ENCODE measurements at regions not wholly inside any gene's neighbourhood (a gene's known extent, or its start where the extent isn't known, plus 50 kb on each side); places are given as distances from the start of the nearest gene placed in this dataset.
A peak's percentile ranks its signal among the peaks of the same experiment; 100 is the strongest.

DNA sequence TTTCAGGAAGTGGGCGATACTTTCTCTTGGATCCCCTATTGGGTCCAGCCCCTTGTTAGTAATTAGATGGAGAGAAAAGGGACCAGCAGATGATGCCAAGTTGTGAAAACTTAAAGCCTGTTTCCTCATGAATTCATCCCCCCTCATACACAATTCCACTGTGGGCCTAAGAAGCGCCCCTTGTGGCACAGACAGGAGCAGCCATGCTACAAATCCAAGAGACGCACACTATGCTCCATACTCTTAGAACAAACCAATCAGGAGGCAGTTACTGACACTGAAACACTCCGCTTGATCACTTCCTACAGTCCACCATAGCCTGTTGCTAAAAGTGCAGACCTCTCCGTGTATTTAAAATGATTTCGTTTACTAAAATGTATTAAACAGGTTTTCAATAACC lies 111.3 kb upstream of the ARRDC4 start:
- H3K4me3 ChIP-seq = no peak overlapping the region
- H3K27ac ChIP-seq = no peak overlapping the region
- DNase-seq (ENCODE audit: low read depth in 1 of 2, low spot score in 1 of 2) = no peak
- TF ChIP-seq, protein P1, sequence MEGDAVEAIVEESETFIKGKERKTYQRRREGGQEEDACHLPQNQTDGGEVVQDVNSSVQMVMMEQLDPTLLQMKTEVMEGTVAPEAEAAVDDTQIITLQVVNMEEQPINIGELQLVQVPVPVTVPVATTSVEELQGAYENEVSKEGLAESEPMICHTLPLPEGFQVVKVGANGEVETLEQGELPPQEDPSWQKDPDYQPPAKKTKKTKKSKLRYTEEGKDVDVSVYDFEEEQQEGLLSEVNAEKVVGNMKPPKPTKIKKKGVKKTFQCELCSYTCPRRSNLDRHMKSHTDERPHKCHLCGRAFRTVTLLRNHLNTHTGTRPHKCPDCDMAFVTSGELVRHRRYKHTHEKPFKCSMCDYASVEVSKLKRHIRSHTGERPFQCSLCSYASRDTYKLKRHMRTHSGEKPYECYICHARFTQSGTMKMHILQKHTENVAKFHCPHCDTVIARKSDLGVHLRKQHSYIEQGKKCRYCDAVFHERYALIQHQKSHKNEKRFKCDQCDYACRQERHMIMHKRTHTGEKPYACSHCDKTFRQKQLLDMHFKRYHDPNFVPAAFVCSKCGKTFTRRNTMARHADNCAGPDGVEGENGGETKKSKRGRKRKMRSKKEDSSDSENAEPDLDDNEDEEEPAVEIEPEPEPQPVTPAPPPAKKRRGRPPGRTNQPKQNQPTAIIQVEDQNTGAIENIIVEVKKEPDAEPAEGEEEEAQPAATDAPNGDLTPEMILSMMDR (IDR thresholded peaks at IDR 0.05; ENCODE audit: low read depth, low read length) = no peak
- no peaks in the 10 kb centered on the region for H3K4me1 ChIP-seq (ENCODE audit: low read depth)
- H3K36me3 ChIP-seq = no peaks in the 10 kb centered on the region
- H3K9me3 ChIP-seq (ENCODE audit: low read depth) = no peaks in the 10 kb centered on the region
- H3K27me3 ChIP-seq = no peaks in the 10 kb centered on the region

DNA sequence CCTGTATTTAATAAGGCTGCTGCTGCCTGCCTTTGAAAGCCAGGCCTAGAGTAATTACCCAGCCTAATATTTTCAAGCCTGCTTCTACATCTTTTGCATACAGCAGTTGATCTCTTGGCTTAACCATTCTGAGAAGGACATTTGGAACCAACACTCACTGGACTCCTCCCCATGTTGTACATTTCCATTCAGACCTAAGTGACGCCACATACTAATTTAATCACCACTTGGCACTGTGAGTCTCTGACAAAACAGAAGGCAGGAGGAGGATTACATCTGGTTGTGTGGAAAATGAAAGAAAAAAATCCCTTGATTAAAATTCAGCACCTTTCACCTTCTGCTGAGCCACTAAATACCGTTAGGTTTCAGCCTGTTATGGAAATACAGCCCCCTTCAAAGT lies 102.2 kb upstream of the ARRDC4 start:
- no peaks in the 10 kb centered on the region for H3K36me3 ChIP-seq
- H3K27ac ChIP-seq = no peak overlapping the region
- H3K4me1 ChIP-seq (ENCODE audit: low read depth) = no peaks in the 10 kb centered on the region
- no peaks in the 10 kb centered on the region for H3K27me3 ChIP-seq
- H3K9me3 ChIP-seq (ENCODE audit: low read depth) = no peaks in the 10 kb centered on the region
- DNase-seq (ENCODE audit: low read depth in 1 of 2, low spot score in 1 of 2) = no peak
- H3K4me3 ChIP-seq = no peak overlapping the region
- TF ChIP-seq, protein P1 (IDR thresholded peaks at IDR 0.05; ENCODE audit: low read depth, low read length) = no peak

DNA sequence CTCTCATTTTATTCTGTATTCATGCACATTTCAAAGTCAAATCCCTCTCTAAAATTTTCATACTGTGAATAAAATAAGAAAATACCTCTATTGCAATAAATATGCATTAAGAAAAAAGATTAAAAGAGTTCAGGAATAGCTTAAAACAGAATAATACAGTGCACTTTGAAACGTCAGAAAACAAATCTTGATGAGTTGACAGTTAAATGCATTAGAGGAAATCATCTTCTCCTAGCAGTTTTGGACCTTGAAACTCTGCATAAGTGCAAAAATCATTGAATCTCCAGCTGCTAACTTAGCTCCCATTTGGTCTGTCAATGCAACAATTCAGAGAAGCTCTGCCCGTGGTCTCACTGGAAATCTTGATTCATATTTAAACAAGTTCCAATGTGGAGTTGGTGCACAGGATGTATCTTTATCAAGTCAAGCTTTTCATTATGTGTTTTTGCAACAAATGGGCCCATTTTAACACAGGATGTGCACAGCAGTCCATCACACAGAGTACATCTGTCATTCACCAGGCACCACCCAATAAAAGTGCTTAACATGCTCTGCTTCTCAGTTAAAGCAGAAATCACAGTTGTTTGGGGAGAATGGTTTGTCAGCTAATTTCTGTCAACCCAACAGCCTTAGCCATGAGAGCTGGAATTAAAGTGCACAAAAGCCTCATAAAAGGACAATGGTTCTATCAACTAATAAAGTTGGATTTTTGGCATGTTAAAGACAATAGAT lies 98.8 kb upstream of the ARRDC4 start:
- Histone ChIP-seq H3K4me3 (no peak overlapping the region), H3K4me1 (ENCODE audit: low read depth) (no peaks in the 10 kb centered on the region), H3K9me3 (ENCODE audit: low read depth) (no peaks in the 10 kb centered on the region), H3K27me3 (no peaks in the 10 kb centered on the region), H3K27ac (no peak overlapping the region), H3K36me3 (no peaks in the 10 kb centered on the region)
- no peak for DNase-seq (ENCODE audit: low read depth in 1 of 2, low spot score in 1 of 2)
- TF ChIP-seq, protein P1 (IDR thresholded peaks at IDR 0.05; ENCODE audit: low read depth, low read length) = no peak

DNA sequence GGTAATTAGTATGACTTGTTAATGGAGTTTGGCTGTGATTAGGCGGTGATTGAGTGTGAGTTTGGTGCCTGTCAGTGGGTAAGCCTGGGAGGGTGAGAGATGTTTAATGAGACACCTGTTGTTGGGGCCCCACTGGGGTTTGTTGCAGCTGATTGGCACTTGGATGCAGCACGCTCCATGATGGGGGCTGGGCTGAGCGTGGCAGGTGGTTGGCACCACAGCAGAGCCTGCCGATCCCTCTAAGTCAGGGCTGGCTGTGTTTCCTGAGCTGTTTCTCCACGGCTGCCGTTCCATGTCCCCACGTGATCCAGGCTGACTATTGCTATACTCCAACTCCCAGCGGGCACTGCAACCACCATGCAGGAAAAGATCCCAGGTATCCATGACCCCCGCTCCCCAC lies 93.5 kb upstream of the ARRDC4 start:
- H3K4me1 ChIP-seq (ENCODE audit: low read depth) = peaks cover 5% of the 10 kb centered on the region
- no peak overlapping the region for H3K27ac ChIP-seq
- H3K4me3 ChIP-seq = no peak overlapping the region
- TF ChIP-seq, protein P1 (IDR thresholded peaks at IDR 0.05; ENCODE audit: low read depth, low read length) = no peak
- H3K9me3 ChIP-seq (ENCODE audit: low read depth) = no peaks in the 10 kb centered on the region
- H3K27me3 ChIP-seq = no peaks in the 10 kb centered on the region
- DNase-seq (ENCODE audit: low read depth in 1 of 2, low spot score in 1 of 2) = no peak
- no peaks in the 10 kb centered on the region for H3K36me3 ChIP-seq

DNA sequence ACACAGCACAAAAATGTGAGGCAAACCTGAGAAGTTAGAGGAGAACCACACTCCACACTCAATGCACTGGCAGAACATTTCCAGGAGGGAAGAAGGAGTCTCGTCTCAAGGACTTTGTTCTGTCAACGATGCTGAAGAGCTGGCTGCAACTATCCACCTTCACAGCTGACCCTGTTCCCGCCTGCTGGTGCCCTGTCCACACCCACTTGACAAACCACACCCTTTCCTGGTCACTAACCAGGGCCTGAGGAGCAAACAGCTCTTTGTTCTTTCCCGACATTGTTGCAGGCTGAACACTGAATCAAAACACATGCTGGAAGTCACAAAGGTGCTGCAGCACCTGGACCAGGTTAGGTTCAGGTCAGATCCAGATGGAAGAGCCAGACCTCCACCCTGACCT lies 92.6 kb upstream of the ARRDC4 start:
- H3K36me3 ChIP-seq = no peaks in the 10 kb centered on the region
- peaks cover 5% of the 10 kb centered on the region for H3K4me1 ChIP-seq (ENCODE audit: low read depth)
- TF ChIP-seq, protein P1 (IDR thresholded peaks at IDR 0.05; ENCODE audit: low read depth, low read length) = no peak

More for the DNA sequence above, 92.6 kb upstream of the ARRDC4 start:
- H3K4me3 ChIP-seq = no peak overlapping the region
- no peaks in the 10 kb centered on the region for H3K9me3 ChIP-seq (ENCODE audit: low read depth)
- peak in 1 of 2 donors; percentile 76 for DNase-seq (ENCODE audit: low read depth in 1 of 2, low spot score in 1 of 2)
- H3K27me3 ChIP-seq = no peaks in the 10 kb centered on the region
- no peak overlapping the region for H3K27ac ChIP-seq
